WI38 (cell line): ENCODE measurements at regions not wholly inside any gene's neighbourhood (a gene's known extent, or its start where the extent isn't known, plus 50 kb on each side); places are given as distances from the start of the nearest gene placed in this dataset.
"Not testable (repeated sequence)": the region's sequence is repeated elsewhere in the genome, so short reads cannot be mapped to it uniquely, and the experiment has no call there.

Source experiments
- H3K4me3 ChIP-seq: 2 replicates; pipeline ENCODE4 v1.5.1; 2011; ENCODE audit warnings: low read depth, mild to moderate bottlenecking, control low read depth, low read length
- TF ChIP-seq, protein P1 (sequence below): IDR thresholded peaks from 2 replicates; pipeline ENCODE4 v1.5.1; 2012; ENCODE audit warnings: low read depth, mild to moderate bottlenecking, control low read depth, low read length

DNA sequence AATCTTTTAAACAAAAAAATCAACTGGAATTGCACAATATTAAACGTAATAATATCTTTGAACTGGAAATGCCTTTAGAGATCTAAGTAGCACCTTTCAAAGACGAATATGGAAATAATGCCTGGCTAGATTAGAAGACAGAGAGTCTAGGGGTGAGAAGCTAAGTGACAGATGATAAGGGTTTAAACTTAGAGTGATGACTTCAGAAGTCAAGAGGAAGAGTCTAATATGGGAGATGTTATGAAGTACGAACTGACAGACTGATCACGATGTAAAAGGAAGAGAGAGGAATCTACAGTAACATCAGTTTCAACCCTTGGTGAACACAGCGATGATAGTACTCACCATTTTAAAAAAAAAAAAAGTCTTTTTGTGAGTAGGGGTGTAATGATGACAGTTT, 57.9 kb downstream of the HINT1 start:
- H3K4me3 ChIP-seq = no peak overlapping the region
- TF ChIP-seq, protein P1, sequence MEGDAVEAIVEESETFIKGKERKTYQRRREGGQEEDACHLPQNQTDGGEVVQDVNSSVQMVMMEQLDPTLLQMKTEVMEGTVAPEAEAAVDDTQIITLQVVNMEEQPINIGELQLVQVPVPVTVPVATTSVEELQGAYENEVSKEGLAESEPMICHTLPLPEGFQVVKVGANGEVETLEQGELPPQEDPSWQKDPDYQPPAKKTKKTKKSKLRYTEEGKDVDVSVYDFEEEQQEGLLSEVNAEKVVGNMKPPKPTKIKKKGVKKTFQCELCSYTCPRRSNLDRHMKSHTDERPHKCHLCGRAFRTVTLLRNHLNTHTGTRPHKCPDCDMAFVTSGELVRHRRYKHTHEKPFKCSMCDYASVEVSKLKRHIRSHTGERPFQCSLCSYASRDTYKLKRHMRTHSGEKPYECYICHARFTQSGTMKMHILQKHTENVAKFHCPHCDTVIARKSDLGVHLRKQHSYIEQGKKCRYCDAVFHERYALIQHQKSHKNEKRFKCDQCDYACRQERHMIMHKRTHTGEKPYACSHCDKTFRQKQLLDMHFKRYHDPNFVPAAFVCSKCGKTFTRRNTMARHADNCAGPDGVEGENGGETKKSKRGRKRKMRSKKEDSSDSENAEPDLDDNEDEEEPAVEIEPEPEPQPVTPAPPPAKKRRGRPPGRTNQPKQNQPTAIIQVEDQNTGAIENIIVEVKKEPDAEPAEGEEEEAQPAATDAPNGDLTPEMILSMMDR = no peak

- no peak overlapping the region for H3K4me3 ChIP-seq
- TF ChIP-seq, protein P1 = no peak
Observed at GRCh38 chr5:131104169-131104808, 60.8 kb downstream of the HINT1 start.

DNA sequence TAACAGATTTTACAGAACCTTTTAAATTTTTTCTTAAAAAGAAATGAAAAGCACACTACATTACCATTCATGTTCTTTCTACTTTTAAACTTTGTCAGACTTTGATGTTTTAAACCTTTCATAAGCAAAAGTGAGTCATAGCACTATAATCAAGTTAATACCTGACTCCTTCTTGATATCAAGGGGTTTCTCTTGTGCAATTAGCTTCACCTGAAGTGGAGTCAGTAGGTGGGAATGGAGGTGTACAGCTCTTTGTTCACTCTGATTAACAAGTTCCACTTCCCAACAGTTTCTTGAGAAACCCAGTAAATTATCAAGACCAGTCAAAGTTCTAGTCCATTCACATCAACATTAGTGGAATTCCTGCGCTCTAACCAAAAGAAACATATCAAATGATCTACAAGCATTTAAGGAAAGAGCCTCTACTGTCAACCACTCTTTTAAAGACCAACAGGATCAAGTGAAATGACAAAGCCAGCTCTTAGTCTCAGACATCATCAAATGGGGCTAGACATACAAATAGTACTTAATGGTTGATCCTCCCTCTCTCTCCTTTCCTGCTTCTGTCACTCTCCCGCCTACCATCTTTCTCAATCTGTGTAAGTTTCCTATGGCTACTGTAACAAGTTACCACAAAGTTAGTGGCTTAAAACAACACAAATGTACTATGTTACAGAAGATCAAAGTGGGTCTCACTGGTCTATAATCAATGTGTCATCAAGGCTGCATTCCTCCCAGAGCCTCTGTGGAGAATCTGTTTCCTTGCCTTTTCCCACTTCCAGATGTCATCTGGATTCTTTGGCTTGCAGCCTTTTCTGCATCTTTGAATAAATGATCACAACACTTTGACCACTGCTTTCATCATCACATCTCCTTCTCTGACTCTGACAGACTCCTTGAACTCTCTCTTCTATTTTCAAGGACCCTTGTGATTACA, 68.0 kb downstream of the HINT1 start:
- TF ChIP-seq, protein P1 = no peak
- no peak overlapping the region for H3K4me3 ChIP-seq

GRCh38 chr5:131095561-131095960, 69.5 kb downstream of the HINT1 start:
- H3K4me3 ChIP-seq = not testable (repeated sequence)

DNA sequence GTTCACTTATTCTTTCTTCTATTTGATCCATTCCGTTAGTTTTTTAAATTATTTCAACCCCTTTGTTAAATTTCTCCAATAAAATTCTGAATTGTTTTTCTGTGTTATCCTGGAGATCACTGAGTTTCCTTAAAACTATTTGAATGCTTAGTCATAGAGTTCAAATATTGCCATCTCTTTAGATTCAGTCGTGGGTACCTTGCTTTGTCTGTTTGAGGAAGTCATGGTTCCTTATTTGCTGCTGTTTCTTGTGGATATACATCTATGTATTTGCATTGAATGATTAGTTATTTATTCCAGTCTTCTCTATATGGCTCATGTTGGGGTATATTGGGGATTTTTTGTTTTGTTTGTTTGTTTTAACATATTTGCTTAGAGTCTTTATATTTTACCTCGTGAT, 80.6 kb downstream of the HINT1 start:
- H3K4me3 ChIP-seq = no peak overlapping the region
- TF ChIP-seq, protein P1 = no peak

DNA sequence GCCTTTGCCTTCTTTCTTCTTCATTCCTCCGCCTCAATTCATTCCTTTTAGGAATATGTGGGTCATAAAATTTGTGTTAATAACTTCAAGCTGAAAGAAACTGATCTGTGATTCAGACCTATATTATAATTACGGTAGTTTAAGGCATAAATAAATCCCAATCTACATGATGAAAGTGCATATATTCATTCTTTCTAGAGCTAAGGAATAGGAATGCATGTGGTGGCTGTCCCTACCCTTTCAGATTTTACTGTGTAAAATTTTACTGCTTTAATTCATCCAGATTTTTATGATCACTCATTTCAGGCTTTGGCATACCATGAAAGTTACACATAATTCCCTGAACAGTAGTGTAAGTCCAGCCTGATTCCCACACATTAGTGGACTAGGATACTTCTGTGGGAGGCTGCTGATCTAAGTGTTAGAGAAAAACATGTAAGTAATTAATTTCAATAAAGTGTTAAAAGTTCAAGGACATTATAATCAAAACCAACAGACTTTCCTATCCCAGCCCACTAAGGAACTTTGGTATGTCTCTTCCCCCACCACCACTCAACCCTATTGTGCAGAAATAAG, 83.1 kb downstream of the HINT1 start:
- TF ChIP-seq, protein P1 = no peak
- no peak overlapping the region for H3K4me3 ChIP-seq

GRCh38 chr5:131081374-131081773, 83.7 kb downstream of the HINT1 start:
- TF ChIP-seq, protein P1 = no peak
- no peak overlapping the region for H3K4me3 ChIP-seq
